Muscle layer of duodenum (tissue), 2 donors: ENCODE measurements at regions not wholly inside any gene's neighbourhood (a gene's known extent, or its start where the extent isn't known, plus 50 kb on each side); places are given as distances from the start of the nearest gene placed in this dataset.

ENCODE experiments used
- H3K27ac ChIP-seq: one replicate; pipeline ENCODE4 v1.7.0; 2013; ENCODE audit warnings: mild to moderate bottlenecking, low read length
- H3K27me3 ChIP-seq: one replicate; pipeline ENCODE4 v1.7.0; 2013; ENCODE audit warnings: low read depth, mild to moderate bottlenecking, control low read depth, low read length
- H3K36me3 ChIP-seq, 2 donors: one replicate each; pipeline ENCODE4 v1.7.0; 2013; ENCODE audit warnings: low read length in 2 of 2, control low read depth in 1 of 2, mild to moderate bottlenecking in 1 of 2; ENCODE audit not compliant: insufficient read depth in 2 of 2, control insufficient read depth in 1 of 2
- H3K4me1 ChIP-seq, 2 donors: one replicate each; pipeline ENCODE4 v1.7.0; 2013; ENCODE audit warnings: low read length in 2 of 2, mild to moderate bottlenecking in 2 of 2, control low read depth in 1 of 2, moderate library complexity in 1 of 2; ENCODE audit not compliant: insufficient read depth in 2 of 2, control insufficient read depth in 1 of 2
- H3K4me3 ChIP-seq, 2 donors: one replicate each; pipeline ENCODE4 v1.7.0; 2013; ENCODE audit warnings: low read length in 2 of 2, low read depth in 1 of 2, mild to moderate bottlenecking in 1 of 2
- H3K9me3 ChIP-seq, 2 donors: one replicate each; pipeline ENCODE4 v1.7.0; 2013; ENCODE audit warnings: low read length in 2 of 2, control low read depth in 1 of 2, mild to moderate bottlenecking in 1 of 2; ENCODE audit not compliant: control insufficient read depth in 1 of 2
- donor health status: healthy.

DNA sequence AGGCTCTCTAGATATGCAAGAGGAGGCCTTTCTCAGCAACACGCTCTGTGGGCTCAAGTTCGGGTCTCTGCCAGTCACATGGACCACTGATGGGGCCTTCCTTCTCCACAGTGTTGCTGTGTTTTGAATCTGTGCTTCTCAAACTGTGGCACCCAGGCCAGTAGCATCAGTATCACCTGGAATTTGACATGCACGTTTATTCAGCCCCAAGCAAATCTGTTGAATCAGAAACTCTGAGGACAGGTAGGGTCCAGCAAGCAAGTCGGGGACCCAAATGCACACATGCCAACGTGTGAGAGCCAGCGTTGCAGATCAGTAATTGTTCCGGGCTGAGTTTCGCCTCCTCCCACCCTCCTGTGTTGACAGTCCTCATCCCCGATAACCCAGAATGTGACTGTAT is 502.6 kb downstream of the IRX1 start:
- Histone ChIP-seq H3K36me3 (no peaks in the 10 kb centered on the region), H3K4me1 (no peaks in the 10 kb centered on the region), H3K9me3 (no peaks in the 10 kb centered on the region), H3K27me3 (no peaks in the 10 kb centered on the region), H3K4me3 (no peak overlapping the region), H3K27ac (no peak overlapping the region)

- no peaks in the 10 kb centered on the region for H3K4me1 ChIP-seq
- H3K27ac ChIP-seq: no peak overlapping the region
These were observed 503.8 kb downstream of the IRX1 start for GRCh38 chr5:4099386-4099785.

GRCh38 chr5:4100739-4101138 is 505.1 kb downstream of the IRX1 start:
- no peaks in the 10 kb centered on the region for H3K36me3 ChIP-seq
- no peak overlapping the region for H3K4me3 ChIP-seq
- H3K27me3 ChIP-seq: no peaks in the 10 kb centered on the region
- H3K27ac ChIP-seq: no peak overlapping the region
- no peaks in the 10 kb centered on the region for H3K9me3 ChIP-seq
- H3K4me1 ChIP-seq: no peaks in the 10 kb centered on the region

More at GRCh38 chr5:4099386-4099785, 503.8 kb downstream of the IRX1 start:
- Histone ChIP-seq H3K36me3 (no peaks in the 10 kb centered on the region), H3K4me3 (no peak overlapping the region), H3K9me3 (no peaks in the 10 kb centered on the region), H3K27me3 (no peaks in the 10 kb centered on the region)

- Histone ChIP-seq H3K4me3 (no peak overlapping the region), H3K27ac (no peak overlapping the region), H3K4me1 (no peaks in the 10 kb centered on the region), H3K27me3 (no peaks in the 10 kb centered on the region), H3K9me3 (no peaks in the 10 kb centered on the region), H3K36me3 (no peaks in the 10 kb centered on the region)
These were observed 505.6 kb downstream of the IRX1 start for GRCh38 chr5:4101189-4101588.

GRCh38 chr5:4104831-4105597 is 509.4 kb downstream of the IRX1 start:
- no peaks in the 10 kb centered on the region for H3K36me3 ChIP-seq
- H3K4me3 ChIP-seq: no peak overlapping the region
- no peaks in the 10 kb centered on the region for H3K27me3 ChIP-seq
- no peaks in the 10 kb centered on the region for H3K9me3 ChIP-seq
- no peak overlapping the region for H3K27ac ChIP-seq
- no peaks in the 10 kb centered on the region for H3K4me1 ChIP-seq

DNA sequence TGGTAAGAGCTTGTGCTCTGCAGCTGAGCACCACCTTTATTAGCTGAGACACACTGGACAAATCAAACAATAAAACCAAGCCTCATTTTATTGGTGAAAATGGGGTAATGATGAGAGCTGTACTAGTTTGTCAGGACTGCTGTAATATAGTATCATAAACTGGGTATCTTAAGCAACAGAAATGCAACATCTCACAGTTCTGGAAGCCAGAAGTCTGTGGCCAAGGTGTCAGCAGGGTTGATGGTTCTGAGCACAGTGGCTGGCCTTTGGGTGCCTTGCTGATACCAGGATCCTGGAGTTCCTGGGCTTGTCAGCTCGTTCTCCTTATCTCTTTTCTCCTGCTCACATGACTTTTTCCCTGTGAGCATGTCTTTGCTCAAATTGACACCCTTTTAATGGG is 513.1 kb downstream of the IRX1 start:
- Histone ChIP-seq H3K27ac (no peak overlapping the region), H3K4me1 (no peaks in the 10 kb centered on the region), H3K27me3 (no peaks in the 10 kb centered on the region), H3K36me3 (no peaks in the 10 kb centered on the region), H3K4me3 (no peak overlapping the region), H3K9me3 (no peaks in the 10 kb centered on the region)

- H3K27ac ChIP-seq: no peak overlapping the region
- no peak overlapping the region for H3K4me3 ChIP-seq
- no peaks in the 10 kb centered on the region for H3K9me3 ChIP-seq
- no peaks in the 10 kb centered on the region for H3K36me3 ChIP-seq
- H3K4me1 ChIP-seq: no peaks in the 10 kb centered on the region
- H3K27me3 ChIP-seq: no peaks in the 10 kb centered on the region
These were observed 517.8 kb downstream of the IRX1 start for GRCh38 chr5:4113426-4113825.

- H3K9me3 ChIP-seq: no peaks in the 10 kb centered on the region
- no peaks in the 10 kb centered on the region for H3K36me3 ChIP-seq
These were observed 518.3 kb downstream of the IRX1 start for GRCh38 chr5:4113905-4114304.

DNA sequence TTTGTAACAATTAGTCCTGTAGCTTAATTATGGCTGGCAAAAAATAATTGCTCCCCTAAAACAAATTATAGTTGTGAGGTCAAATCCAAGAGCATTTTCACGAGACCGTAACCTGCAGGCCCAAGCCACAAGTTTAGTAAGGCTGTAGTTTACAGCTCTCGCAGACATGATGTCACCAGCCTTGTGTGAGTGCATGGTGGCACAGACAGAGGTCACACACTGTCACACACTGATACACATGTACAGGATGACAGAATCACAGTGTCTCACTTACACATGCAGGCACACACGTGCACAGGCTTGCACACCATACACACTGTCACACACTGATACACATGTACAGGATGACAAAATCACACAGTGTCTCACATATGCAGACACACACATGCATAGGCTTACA is 518.8 kb downstream of the IRX1 start:
- H3K4me3 ChIP-seq: no peak overlapping the region
- no peaks in the 10 kb centered on the region for H3K9me3 ChIP-seq
- H3K36me3 ChIP-seq: no peaks in the 10 kb centered on the region
- H3K27me3 ChIP-seq: no peaks in the 10 kb centered on the region
- H3K4me1 ChIP-seq: no peaks in the 10 kb centered on the region
- H3K27ac ChIP-seq: no peak overlapping the region

More at GRCh38 chr5:4113905-4114304, 518.3 kb downstream of the IRX1 start:
- H3K4me3 ChIP-seq: no peak overlapping the region
- no peaks in the 10 kb centered on the region for H3K4me1 ChIP-seq
- H3K27me3 ChIP-seq: no peaks in the 10 kb centered on the region
- H3K27ac ChIP-seq: no peak overlapping the region

DNA sequence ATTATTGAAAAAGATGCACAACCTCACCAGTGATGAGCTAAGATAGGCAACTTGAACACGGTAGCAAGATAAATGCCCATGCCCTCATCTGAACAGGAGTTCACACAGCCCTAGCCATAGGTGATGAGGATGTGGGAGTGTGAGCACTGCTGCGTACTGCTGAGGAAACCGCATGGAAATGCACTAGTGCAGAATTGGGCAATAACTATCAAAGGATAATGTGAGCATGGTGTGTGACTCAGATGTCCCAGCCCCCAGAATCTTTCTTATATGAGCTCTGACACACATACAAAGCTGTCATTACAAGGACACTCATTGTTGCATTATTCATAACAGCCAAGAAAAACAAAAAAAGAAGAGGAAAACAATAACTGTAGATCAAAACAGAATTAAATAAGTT is 521.2 kb downstream of the IRX1 start:
- no peaks in the 10 kb centered on the region for H3K27me3 ChIP-seq
- no peaks in the 10 kb centered on the region for H3K9me3 ChIP-seq
- H3K4me3 ChIP-seq: no peak overlapping the region
- H3K27ac ChIP-seq: no peak overlapping the region
- H3K4me1 ChIP-seq: no peaks in the 10 kb centered on the region
- H3K36me3 ChIP-seq: no peaks in the 10 kb centered on the region

GRCh38 chr5:4124221-4124970 is 528.8 kb downstream of the IRX1 start:
- no peaks in the 10 kb centered on the region for H3K36me3 ChIP-seq

More at GRCh38 chr5:4124221-4124970, 528.8 kb downstream of the IRX1 start:
- Histone ChIP-seq H3K4me1 (no peaks in the 10 kb centered on the region), H3K27ac (no peak overlapping the region), H3K9me3 (peaks cover 0 to 9% of the 10 kb centered on the region in 2 donors), H3K4me3 (no peak overlapping the region), H3K27me3 (peaks cover 4% of the 10 kb centered on the region)
